Stimulated activated CD8-positive, alpha-beta memory T cell treated with anti-CD3 and anti-CD28 coated beads, Interleukin-15, amount 100 ng/mL, for 48 hours (primary cell): ENCODE measurements at regions not wholly inside any gene's neighbourhood (a gene's known extent, or its start where the extent isn't known, plus 50 kb on each side); places are given as distances from the start of the nearest gene placed in this dataset.
"Not testable (repeated sequence)": the region's sequence is repeated elsewhere in the genome, so short reads cannot be mapped to it uniquely, and the experiment has no call there.

Source experiments
- DNase-seq, 2 donors: peaks; one replicate each; pipeline ENCODE4 v3.0.0-alpha.2; 2020; ENCODE audit warnings: low read depth in 2 of 2

- no peak for DNase-seq
Measured at GRCh38 chr6:19536838-19537237, 300.3 kb upstream of the ID4 start.

GRCh38 chr6:19538096-19538495 is 299.1 kb upstream of the ID4 start:
- DNase-seq, result no peak

GRCh38 chr6:19547507-19547906 is 289.7 kb upstream of the ID4 start:
- DNase-seq, result no peak

- no peak for DNase-seq
Measured at GRCh38 chr6:19549109-19549508, 288.1 kb upstream of the ID4 start.

GRCh38 chr6:19550380-19550779 is 286.8 kb upstream of the ID4 start:
- no peak for DNase-seq

- DNase-seq, result no peak
Measured at GRCh38 chr6:19551611-19552010, 285.6 kb upstream of the ID4 start.

- DNase-seq, result no peak
Measured at GRCh38 chr6:19552076-19552475, 285.1 kb upstream of the ID4 start.

- no peak for DNase-seq
Measured at GRCh38 chr6:19552588-19552987, 284.6 kb upstream of the ID4 start.

GRCh38 chr6:19554356-19555225 is 282.6 kb upstream of the ID4 start:
- DNase-seq, result no peak

- no peak for DNase-seq
Measured at GRCh38 chr6:19557191-19557590, 280.0 kb upstream of the ID4 start.

GRCh38 chr6:19558201-19558600 is 279.0 kb upstream of the ID4 start:
- DNase-seq, result no peak

- DNase-seq, result no peak
Measured at GRCh38 chr6:19558934-19559333, 278.2 kb upstream of the ID4 start.

- no peak for DNase-seq
Measured at GRCh38 chr6:19562468-19562867, 274.7 kb upstream of the ID4 start.

GRCh38 chr6:19569563-19569962 is 267.6 kb upstream of the ID4 start:
- DNase-seq, result no peak

GRCh38 chr6:19571176-19571575 is 266.0 kb upstream of the ID4 start:
- DNase-seq, result no peak

- no peak for DNase-seq
Measured at GRCh38 chr6:19578481-19578880, 258.7 kb upstream of the ID4 start.

- DNase-seq, result not testable (repeated sequence)
Measured at GRCh38 chr6:19584207-19584606, 253.0 kb upstream of the ID4 start.

GRCh38 chr6:19587238-19587942 is 249.8 kb upstream of the ID4 start:
- DNase-seq, result no peak

- DNase-seq, result no peak
Measured at GRCh38 chr6:19590501-19591131, 246.6 kb upstream of the ID4 start.

- DNase-seq, result no peak
Measured at GRCh38 chr6:19597809-19598320, 239.3 kb upstream of the ID4 start.

GRCh38 chr6:19599796-19600464 is 237.2 kb upstream of the ID4 start:
- no peak for DNase-seq

GRCh38 chr6:19602434-19603013 is 234.6 kb upstream of the ID4 start:
- no peak for DNase-seq
